Inflammatory macrophage treated with lipopolysaccharide for 4 hours (primary cell): ENCODE measurements at regions not wholly inside any gene's neighbourhood (a gene's known extent, or its start where the extent isn't known, plus 50 kb on each side); places are given as distances from the start of the nearest gene placed in this dataset.
"Not testable (repeated sequence)": the region's sequence is repeated elsewhere in the genome, so short reads cannot be mapped to it uniquely, and the experiment has no call there.

Source experiments
- DNase-seq: peaks from one replicate; pipeline ENCODE4 v3.0.0-alpha.2; 2020

GRCh38 chr7:65809259-65809981 lies 63.5 kb upstream of the VKORC1L1 start:
- no peak for DNase-seq

- no peak for DNase-seq
Observed at GRCh38 chr7:65809982-65810288, 62.9 kb upstream of the VKORC1L1 start.

DNA sequence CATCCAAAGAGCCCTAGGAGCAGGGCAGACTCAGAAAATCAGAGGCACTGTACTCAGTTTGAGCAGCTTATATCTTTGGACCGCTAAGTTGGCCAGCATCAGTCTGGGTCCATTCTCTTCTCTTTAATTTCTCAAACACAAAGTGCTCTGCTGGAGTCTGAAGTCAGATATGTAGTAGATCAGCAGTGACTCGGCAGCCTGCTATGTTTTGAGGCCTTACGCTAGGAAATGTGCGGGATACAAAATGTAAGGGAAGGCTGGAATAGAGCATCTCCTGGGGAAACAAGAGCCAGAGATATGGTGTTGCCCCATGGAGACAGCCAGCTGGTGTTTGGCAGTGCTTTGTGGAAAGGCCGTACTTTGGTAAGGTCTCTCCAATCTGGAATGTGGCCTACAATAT lies 60.6 kb upstream of the VKORC1L1 start:
- DNase-seq = no peak

DNA sequence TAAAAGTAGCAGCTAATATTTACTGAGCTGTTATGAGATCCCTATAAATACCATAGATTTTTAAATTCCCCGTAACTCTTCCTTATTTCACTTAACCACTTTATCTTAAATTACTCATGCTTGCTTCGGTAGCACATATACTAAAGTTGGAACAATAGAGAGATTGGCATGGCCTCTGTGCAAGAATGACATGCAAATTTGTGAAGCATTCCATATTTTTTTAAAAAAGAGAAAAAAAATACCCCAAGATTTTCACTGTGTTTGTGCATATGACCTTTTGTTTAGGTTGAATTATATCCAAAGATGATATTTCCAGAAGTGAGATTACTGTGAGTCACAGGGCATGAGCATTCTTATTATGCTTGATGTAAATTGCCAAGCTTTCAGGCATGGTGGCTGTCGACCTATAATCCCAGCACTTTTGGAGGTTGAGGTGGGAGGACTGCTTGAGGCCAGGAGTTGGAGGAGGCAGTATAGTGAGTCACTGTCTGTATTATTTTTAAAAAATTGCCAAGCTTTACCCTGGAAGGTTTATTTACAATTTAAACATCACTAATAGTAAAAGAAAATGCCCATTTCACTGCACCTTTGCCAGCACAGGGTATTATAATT lies 58.2 kb upstream of the VKORC1L1 start:
- DNase-seq = not testable (repeated sequence)

GRCh38 chr7:65820287-65820950 lies 52.5 kb upstream of the VKORC1L1 start:
- DNase-seq = no peak
